Fibroblast of villous mesenchyme (primary cell): ENCODE measurements at regions not wholly inside any gene's neighbourhood (a gene's known extent, or its start where the extent isn't known, plus 50 kb on each side); places are given as distances from the start of the nearest gene placed in this dataset.
"Not testable (repeated sequence)": the region's sequence is repeated elsewhere in the genome, so short reads cannot be mapped to it uniquely, and the experiment has no call there.

Source experiments
- DNase-seq: peaks from one replicate; pipeline ENCODE4 v3.0.0-alpha.2; 2010; ENCODE audit warnings: low read depth
- H3K4me3 ChIP-seq: 2 replicates; pipeline ENCODE4 v1.5.1; 2011; ENCODE audit warnings: low read depth, mild to moderate bottlenecking, low read length
- CTCF ChIP-seq: IDR thresholded peaks from 2 replicates; pipeline ENCODE4 v1.5.1; 2012; ENCODE audit warnings: low read depth, mild to moderate bottlenecking, low read length; ENCODE audit not compliant: insufficient read depth

- TF ChIP-seq CTCF, result no peak
- DNase-seq, result no peak
- H3K4me3 ChIP-seq, result no peak overlapping the region
These were observed 508.3 kb downstream of the DMRTA1 start for GRCh38 chr9:22954964-22955363.

GRCh38 chr9:22969350-22969979, 522.8 kb downstream of the DMRTA1 start:
- H3K4me3 ChIP-seq, result no peak overlapping the region
- DNase-seq, result no peak
- TF ChIP-seq CTCF, result no peak

GRCh38 chr9:22970434-22970975, 523.9 kb downstream of the DMRTA1 start:
- H3K4me3 ChIP-seq, result no peak overlapping the region
- no peak for TF ChIP-seq CTCF
- DNase-seq, result no peak

- H3K4me3 ChIP-seq, result no peak overlapping the region
- DNase-seq, result no peak
These were observed 529.3 kb downstream of the DMRTA1 start for GRCh38 chr9:22975951-22976350.

GRCh38 chr9:22976454-22976853, 529.8 kb downstream of the DMRTA1 start:
- TF ChIP-seq CTCF, result no peak
- no peak for DNase-seq
- no peak overlapping the region for H3K4me3 ChIP-seq

More at GRCh38 chr9:22975951-22976350, 529.3 kb downstream of the DMRTA1 start:
- TF ChIP-seq CTCF, result no peak

- not testable (repeated sequence) for DNase-seq, H3K4me3 ChIP-seq
These were observed 533.8 kb downstream of the DMRTA1 start for GRCh38 chr9:22980429-22980828.

- no peak overlapping the region for H3K4me3 ChIP-seq
- DNase-seq, result no peak
- TF ChIP-seq CTCF, result no peak
These were observed 539.9 kb downstream of the DMRTA1 start for GRCh38 chr9:22986556-22986955.
